ENCODE measurements at regions not wholly inside any gene's neighbourhood (a gene's known extent, or its start where the extent isn't known, plus 50 kb on each side); places are given as distances from the start of the nearest gene placed in this dataset.

- TF ChIP-seq REST (IDR thresholded peaks at IDR 0.05; ENCODE audit: unreplicated experiment) (no peak), JUNB (IDR thresholded peaks at IDR 0.05; ENCODE audit: unreplicated experiment) (no peak), CTCF (conservative IDR thresholded peaks at IDR 0.05; ENCODE audit: low read depth in 2 of 2) (no peak), STAT1 (IDR thresholded peaks at IDR 0.05; ENCODE audit: unreplicated experiment) (no peak), CREB1 (CRISPR knock-in tag; IDR thresholded peaks at IDR 0.05; ENCODE audit: low read depth) (no peak)
Observed at GRCh38 chr3:72585966-72586365, 262.3 kb downstream of the SHQ1 start (continued).

GRCh38 chr3:72584262-72584661, 264.0 kb downstream of the SHQ1 start:
- Histone ChIP-seq H4K20me1 (replicated peaks; ENCODE audit: insufficient read depth) (no peaks in the 10 kb centered on the region), H3K9me2 (ENCODE audit: insufficient read depth) (no peaks in the 10 kb centered on the region), H3K4me2 (no peak overlapping the region), H3K27me3 (ENCODE audit: insufficient read depth) (no peaks in the 10 kb centered on the region), H3K27ac (ENCODE audit: low read depth) (no peak overlapping the region), H3F3A (replicated peaks; ENCODE audit: low read depth) (no peaks in the 10 kb centered on the region), H3K4me1 (ENCODE audit: insufficient read depth) (peaks cover 17% of the 10 kb centered on the region), H3K4me3 (no peak overlapping the region), H2AFZ (no peak overlapping the region), H3K36me3 (ENCODE audit: insufficient read depth) (no peaks in the 10 kb centered on the region), H3K79me2 (replicated peaks; ENCODE audit: insufficient read depth) (no peaks in the 10 kb centered on the region)
- Mint-ChIP-seq H3K9me3 (no peaks in the 10 kb centered on the region), H3K4me3 (no peak overlapping the region), H3K27me3 (ENCODE audit: insufficient read depth, low read depth, poor library complexity) (no peaks in the 10 kb centered on the region), H3K36me3 (ENCODE audit: low read depth) (no peaks in the 10 kb centered on the region), H3K27ac (no peak overlapping the region), H3K4me1 (peaks cover 26% of the 10 kb centered on the region)
- ATAC-seq = no peak
- DNase-seq (ENCODE audit: low spot score) = no peak
- TF ChIP-seq POLR2AphosphoS5 (IDR thresholded peaks at IDR 0.05; ENCODE audit: low read depth) (no peak), JUNB (IDR thresholded peaks at IDR 0.05; ENCODE audit: unreplicated experiment) (no peak), ZNF114 (CRISPR knock-in tag; IDR thresholded peaks at IDR 0.05) (no peak), NANOG (IDR thresholded peaks at IDR 0.05; ENCODE audit: borderline replicate concordance) (no peak), EZH2phosphoT487 (IDR thresholded peaks at IDR 0.05; ENCODE audit: unreplicated experiment) (no peak), ETS1 (IDR thresholded peaks at IDR 0.05) (no peak), REST (IDR thresholded peaks at IDR 0.05; ENCODE audit: unreplicated experiment) (no peak), ZNF331 (CRISPR knock-in tag; IDR thresholded peaks at IDR 0.05; ENCODE audit: low read depth) (no peak)
